ENCODE measurements at regions not wholly inside any gene's neighbourhood (a gene's known extent, or its start where the extent isn't known, plus 50 kb on each side); places are given as distances from the start of the nearest gene placed in this dataset.

GRCh38 chr18:11215216-11215615 is 65.8 kb upstream of the PIEZO2 start:
- TF ChIP-seq CTCF (IDR thresholded peaks at IDR 0.05; ENCODE audit: low read depth, low read length) (no peak), POLR2A (IDR thresholded peaks at IDR 0.05; ENCODE audit: extremely low read depth, insufficient read length) (no peak)
